GM21529 (cell line): ENCODE measurements at regions not wholly inside any gene's neighbourhood (a gene's known extent, or its start where the extent isn't known, plus 50 kb on each side); places are given as distances from the start of the nearest gene placed in this dataset.

Experiments
- ATAC-seq: cut with Tn5 transposase; IDR thresholded peaks from one replicate; pipeline ENCODE4 v1.9.1; 2021; ENCODE audit not compliant: unreplicated experiment

- no peak for ATAC-seq
Observed at GRCh38 chr14:29446971-29447370, 480.7 kb downstream of the PRKD1 start.

- no peak for ATAC-seq
Observed at GRCh38 chr14:29451941-29452340, 475.7 kb downstream of the PRKD1 start.

- ATAC-seq = no peak
Observed at GRCh38 chr14:29453045-29453444, 474.6 kb downstream of the PRKD1 start.

GRCh38 chr14:29454026-29454693 lies 473.5 kb downstream of the PRKD1 start:
- no peak for ATAC-seq

GRCh38 chr14:29458547-29458946 lies 469.1 kb downstream of the PRKD1 start:
- no peak for ATAC-seq

GRCh38 chr14:29459531-29459930 lies 468.1 kb downstream of the PRKD1 start:
- no peak for ATAC-seq

GRCh38 chr14:29459969-29460560 lies 467.6 kb downstream of the PRKD1 start:
- ATAC-seq = no peak

- ATAC-seq = no peak
Observed at GRCh38 chr14:29461101-29461500, 466.5 kb downstream of the PRKD1 start.

- no peak for ATAC-seq
Observed at GRCh38 chr14:29461506-29461905, 466.1 kb downstream of the PRKD1 start.

- ATAC-seq = no peak
Observed at GRCh38 chr14:29462321-29462720, 465.3 kb downstream of the PRKD1 start.

GRCh38 chr14:29462772-29463171 lies 464.9 kb downstream of the PRKD1 start:
- no peak for ATAC-seq

- no peak for ATAC-seq
Observed at GRCh38 chr14:29463727-29464395, 463.8 kb downstream of the PRKD1 start.

GRCh38 chr14:29465095-29465494 lies 462.6 kb downstream of the PRKD1 start:
- ATAC-seq = no peak

GRCh38 chr14:29475641-29476040 lies 452.0 kb downstream of the PRKD1 start:
- ATAC-seq = no peak

GRCh38 chr14:29486132-29486531 lies 441.5 kb downstream of the PRKD1 start:
- ATAC-seq = no peak

- no peak for ATAC-seq
Observed at GRCh38 chr14:29489911-29490425, 437.7 kb downstream of the PRKD1 start.

GRCh38 chr14:29493849-29494248 lies 433.8 kb downstream of the PRKD1 start:
- no peak for ATAC-seq

- no peak for ATAC-seq
Observed at GRCh38 chr14:29494312-29494711, 433.3 kb downstream of the PRKD1 start.

- no peak for ATAC-seq
Observed at GRCh38 chr14:29503903-29504302, 423.7 kb downstream of the PRKD1 start.

GRCh38 chr14:29518335-29518734 lies 409.3 kb downstream of the PRKD1 start:
- ATAC-seq = no peak

- ATAC-seq = no peak
Observed at GRCh38 chr14:29521526-29522137, 406.0 kb downstream of the PRKD1 start.
